Activated CD8-positive, alpha-beta memory T cell treated with anti-CD3 and anti-CD28 coated beads, Interleukin-2, amount 50 U/mL, for 4 hours (primary cell): ENCODE measurements at regions not wholly inside any gene's neighbourhood (a gene's known extent, or its start where the extent isn't known, plus 50 kb on each side); places are given as distances from the start of the nearest gene placed in this dataset.
"Not testable (repeated sequence)": the region's sequence is repeated elsewhere in the genome, so short reads cannot be mapped to it uniquely, and the experiment has no call there.

Source experiments
- DNase-seq: peaks from one replicate; pipeline ENCODE4 v3.0.0-alpha.2; 2020

GRCh38 chr18:71038196-71038595 is 749.4 kb downstream of the SOCS6 start:
- no peak for DNase-seq

GRCh38 chr18:71036783-71037182 is 747.9 kb downstream of the SOCS6 start:
- no peak for DNase-seq

- DNase-seq = not testable (repeated sequence)
Measured at GRCh38 chr18:71031296-71032191, 742.7 kb downstream of the SOCS6 start.

- DNase-seq = not testable (repeated sequence)
Measured at GRCh38 chr18:71030085-71030484, 741.2 kb downstream of the SOCS6 start.

- DNase-seq = no peak
Measured at GRCh38 chr18:71028285-71028762, 739.5 kb downstream of the SOCS6 start.

- no peak for DNase-seq
Measured at GRCh38 chr18:71027531-71027930, 738.7 kb downstream of the SOCS6 start.

- DNase-seq = no peak
Measured at GRCh38 chr18:71025505-71026225, 736.8 kb downstream of the SOCS6 start.

- DNase-seq = no peak
Measured at GRCh38 chr18:71022389-71022788, 733.5 kb downstream of the SOCS6 start.

- no peak for DNase-seq
Measured at GRCh38 chr18:71021030-71021362, 732.2 kb downstream of the SOCS6 start.

GRCh38 chr18:71020342-71021029 is 731.6 kb downstream of the SOCS6 start:
- no peak for DNase-seq

GRCh38 chr18:71018816-71019215 is 730.0 kb downstream of the SOCS6 start:
- DNase-seq = no peak

GRCh38 chr18:71012789-71013188 is 723.9 kb downstream of the SOCS6 start:
- no peak for DNase-seq

- DNase-seq = no peak
Measured at GRCh38 chr18:71011389-71011788, 722.5 kb downstream of the SOCS6 start.

- DNase-seq = no peak
Measured at GRCh38 chr18:71008257-71008656, 719.4 kb downstream of the SOCS6 start.

- no peak for DNase-seq
Measured at GRCh38 chr18:71001597-71001996, 712.8 kb downstream of the SOCS6 start.

- no peak for DNase-seq
Measured at GRCh38 chr18:70998490-70998889, 709.6 kb downstream of the SOCS6 start.

- DNase-seq = no peak
Measured at GRCh38 chr18:70994116-70994515, 705.3 kb downstream of the SOCS6 start.

GRCh38 chr18:70991577-70991976 is 702.7 kb downstream of the SOCS6 start:
- DNase-seq = no peak

- no peak for DNase-seq
Measured at GRCh38 chr18:70985948-70986347, 697.1 kb downstream of the SOCS6 start.

GRCh38 chr18:70982292-70982691 is 693.4 kb downstream of the SOCS6 start:
- DNase-seq = no peak

GRCh38 chr18:70981400-70982140 is 692.7 kb downstream of the SOCS6 start:
- DNase-seq = no peak

GRCh38 chr18:70973626-70974025 is 684.8 kb downstream of the SOCS6 start:
- no peak for DNase-seq

- no peak for DNase-seq
Measured at GRCh38 chr18:70966419-70966818, 677.6 kb downstream of the SOCS6 start.
